GM12872 (cell line): ENCODE measurements at regions not wholly inside any gene's neighbourhood (a gene's known extent, or its start where the extent isn't known, plus 50 kb on each side); places are given as distances from the start of the nearest gene placed in this dataset.

Experiments
- CTCF ChIP-seq: IDR thresholded peaks from 3 replicates; pipeline ENCODE4 v1.5.1; 2011; ENCODE audit warnings: low read depth, mild to moderate bottlenecking, low read length, moderate library complexity; ENCODE audit not compliant: insufficient read depth

- TF ChIP-seq CTCF, result no peak
Observed at GRCh38 chr5:164941132-164941531, 1435.7 kb downstream of the MAT2B start.

- TF ChIP-seq CTCF, result no peak
Observed at GRCh38 chr5:164950927-164951326, 1445.5 kb downstream of the MAT2B start.

- no peak for TF ChIP-seq CTCF
Observed at GRCh38 chr5:164951570-164951969, 1446.2 kb downstream of the MAT2B start.

GRCh38 chr5:164958688-164959087, 1453.3 kb downstream of the MAT2B start:
- no peak for TF ChIP-seq CTCF

- no peak for TF ChIP-seq CTCF
Observed at GRCh38 chr5:164959761-164960160, 1454.3 kb downstream of the MAT2B start.

- TF ChIP-seq CTCF, result no peak
Observed at GRCh38 chr5:164962329-164962961, 1457.0 kb downstream of the MAT2B start.

GRCh38 chr5:164966611-164967010, 1461.2 kb downstream of the MAT2B start:
- TF ChIP-seq CTCF, result no peak
